GM18507 (cell line): ENCODE measurements at regions not wholly inside any gene's neighbourhood (a gene's known extent, or its start where the extent isn't known, plus 50 kb on each side); places are given as distances from the start of the nearest gene placed in this dataset.
"Not testable (repeated sequence)": the region's sequence is repeated elsewhere in the genome, so short reads cannot be mapped to it uniquely, and the experiment has no call there.

Experiments
- DNase-seq: peaks from one replicate; pipeline ENCODE4 v3.0.0; 2011; ENCODE audit warnings: low read depth; ENCODE audit not compliant: insufficient read length; ENCODE audit errors: extremely low spot score
- FAIRE-seq: peaks from 2 replicates; lab custom pipeline; 2011; peaks lifted over from hg19 to GRCh38; lab: Jason Lieb, UNC

DNA sequence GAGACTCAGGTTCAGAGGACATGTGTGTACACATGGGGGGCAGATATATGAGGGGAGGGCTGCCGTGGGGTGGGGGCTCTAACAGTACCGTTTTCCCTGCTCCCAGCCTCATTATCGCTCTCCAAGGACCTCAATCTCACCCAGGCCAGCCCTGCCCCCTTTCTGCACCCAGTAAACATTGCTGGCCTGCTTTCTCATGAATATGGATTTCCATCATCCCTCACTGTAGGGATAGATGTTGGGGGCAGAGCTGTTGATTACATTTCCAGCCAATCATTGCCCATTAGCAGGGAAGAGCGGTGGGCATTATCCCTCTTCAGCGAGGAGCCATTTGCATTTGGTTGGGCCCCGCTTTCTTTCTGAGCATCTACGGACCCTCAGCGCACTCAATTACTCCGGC, 273.8 kb downstream of the RPS6KC1 start:
- DNase-seq (no peak), FAIRE-seq (no peak)

DNA sequence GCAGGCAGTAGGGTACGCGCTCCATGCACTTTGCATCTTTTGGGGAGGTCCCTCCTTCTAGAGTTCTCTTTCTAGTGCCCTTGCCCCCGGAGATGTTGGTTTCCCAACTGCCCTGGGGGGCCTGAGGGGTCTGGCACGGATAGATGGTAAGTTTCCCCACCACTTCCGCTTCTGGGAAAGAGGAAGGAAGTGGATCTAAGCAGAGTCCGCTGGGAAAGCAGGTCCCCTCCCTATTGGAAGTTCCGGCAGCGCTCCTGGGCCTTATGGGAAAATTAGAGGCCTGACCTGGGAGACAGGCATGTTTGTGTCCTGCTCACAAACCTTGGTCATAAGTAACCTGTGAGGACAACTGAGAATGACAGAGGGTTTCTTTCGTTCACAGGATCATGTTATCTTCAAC, 274.4 kb downstream of the RPS6KC1 start:
- DNase-seq (no peak), FAIRE-seq (no peak)

DNA sequence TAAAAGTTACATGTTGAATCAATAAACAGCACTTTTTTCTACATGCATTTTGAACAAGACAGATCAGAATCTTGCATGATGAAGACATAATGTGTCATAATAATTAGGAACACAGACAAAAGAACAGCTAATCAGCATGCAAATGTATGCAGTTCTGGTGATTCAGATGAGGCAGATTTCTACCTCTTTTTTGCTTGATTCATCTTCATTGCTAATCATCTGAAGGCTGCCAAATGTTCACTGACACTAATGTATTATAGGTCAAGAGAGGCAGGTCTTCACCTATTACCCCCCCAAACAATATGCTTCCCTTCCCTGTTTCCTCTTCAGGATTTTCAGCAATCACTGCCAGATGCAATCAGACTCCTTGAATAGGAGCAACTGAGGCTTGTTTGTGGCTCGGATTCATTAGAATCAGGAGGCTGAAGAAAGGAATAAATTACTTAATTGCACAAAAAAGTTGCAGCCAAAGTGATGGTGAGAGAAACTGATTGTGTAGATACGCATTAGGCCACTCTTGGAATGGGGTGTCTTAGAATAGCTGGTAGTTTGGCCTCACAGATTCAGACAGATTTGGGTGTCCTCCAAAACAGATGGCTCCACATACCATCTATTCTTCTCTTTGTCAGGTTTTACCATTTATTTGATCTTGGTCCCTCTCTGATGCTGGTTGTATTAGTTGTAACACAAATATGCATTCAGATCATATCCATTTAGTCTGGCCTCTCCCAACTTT, 275.4 kb downstream of the RPS6KC1 start:
- FAIRE-seq (no peak), DNase-seq (no peak)

GRCh38 chr1:213327017-213327667, 276.1 kb downstream of the RPS6KC1 start:
- FAIRE-seq: no peak
- DNase-seq: no peak

DNA sequence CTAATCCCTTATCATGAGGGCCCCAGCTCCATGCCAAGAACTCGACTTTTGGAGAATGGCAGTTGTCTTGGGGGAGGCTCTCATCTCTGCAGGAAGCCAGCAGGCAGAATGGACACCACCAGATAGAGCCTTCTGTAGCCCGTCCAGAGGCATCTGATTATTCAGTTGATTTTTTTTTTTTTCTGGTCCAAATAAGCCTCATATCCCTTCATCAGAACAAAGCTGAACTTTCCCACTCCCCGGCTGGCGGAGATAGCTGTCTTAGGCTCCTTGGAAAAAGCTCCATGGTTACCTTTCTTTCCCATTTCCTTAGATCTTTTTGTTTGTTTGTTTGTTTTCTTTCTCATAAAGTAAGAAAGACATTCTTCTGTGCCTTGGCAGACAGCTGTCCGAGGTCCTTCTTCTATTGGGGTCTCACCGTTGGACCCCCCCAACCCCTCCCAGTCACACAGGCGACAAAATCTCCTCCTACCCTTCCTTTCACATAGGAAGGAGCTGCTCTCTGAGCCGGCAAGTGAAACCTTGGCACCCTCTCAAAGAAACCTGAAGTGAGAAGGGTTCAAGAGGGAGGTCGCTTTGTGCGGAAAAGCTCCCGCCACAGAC, 278.5 kb downstream of the RPS6KC1 start:
- DNase-seq: no peak
- no peak for FAIRE-seq

GRCh38 chr1:213330281-213330680, 279.2 kb downstream of the RPS6KC1 start:
- DNase-seq (no peak), FAIRE-seq (no peak)

DNA sequence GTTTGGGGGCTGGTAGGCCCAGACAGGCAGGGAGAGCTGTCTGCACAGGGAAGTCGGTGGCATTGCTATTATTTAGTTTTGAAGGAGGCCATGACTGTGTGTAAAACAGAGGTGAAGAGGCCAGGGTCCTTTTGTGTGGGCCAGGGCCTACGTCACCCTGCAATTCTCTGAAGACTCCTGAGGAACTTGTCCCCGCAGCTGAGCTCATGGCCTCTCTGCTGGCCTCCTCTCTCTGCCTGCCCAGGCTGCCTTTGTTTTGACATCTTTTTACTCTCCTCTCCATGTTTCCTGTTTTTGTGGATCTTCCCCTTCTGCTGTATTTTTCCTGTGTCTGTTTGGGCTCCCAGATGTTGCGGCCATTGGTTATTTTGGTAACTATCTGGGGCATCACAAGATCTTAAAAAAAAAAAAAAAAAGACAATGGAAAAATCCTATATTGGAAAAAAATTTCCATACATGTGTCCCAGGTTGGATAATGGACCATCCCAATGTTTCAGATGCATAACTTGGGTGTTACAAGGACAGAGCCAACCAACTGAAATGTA, 280.7 kb downstream of the RPS6KC1 start:
- no peak for FAIRE-seq
- no peak for DNase-seq

DNA sequence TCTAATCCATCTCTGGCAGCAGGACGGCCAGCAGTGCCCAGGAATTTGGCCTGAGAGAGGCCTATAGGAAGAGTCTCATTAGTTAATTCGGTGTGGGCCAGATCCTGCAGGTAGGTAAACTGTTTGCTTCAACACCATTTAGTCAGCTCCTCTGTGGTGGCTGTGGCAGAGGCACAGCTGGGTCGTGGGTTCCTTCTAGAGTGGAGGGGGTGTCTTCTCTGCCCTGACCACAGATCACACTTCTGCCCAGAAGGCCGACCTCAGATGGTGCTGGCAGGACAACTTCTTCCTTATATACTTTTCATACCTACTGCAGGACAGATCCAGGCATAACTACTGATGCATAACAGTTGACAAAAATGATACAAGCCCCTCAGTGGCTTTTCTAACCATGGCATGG, 281.4 kb downstream of the RPS6KC1 start:
- DNase-seq: no peak
- no peak for FAIRE-seq

GRCh38 chr1:213333121-213333520, 282.1 kb downstream of the RPS6KC1 start:
- no peak for FAIRE-seq
- DNase-seq: no peak

GRCh38 chr1:213335084-213335483, 284.0 kb downstream of the RPS6KC1 start:
- DNase-seq: no peak

GRCh38 chr1:213337025-213337678, 286.1 kb downstream of the RPS6KC1 start:
- DNase-seq (no peak), FAIRE-seq (no peak)

More at GRCh38 chr1:213335084-213335483, 284.0 kb downstream of the RPS6KC1 start:
- no peak for FAIRE-seq

- no peak for FAIRE-seq
- DNase-seq: no peak
These were observed 289.6 kb downstream of the RPS6KC1 start for GRCh38 chr1:213340593-213340992.

DNA sequence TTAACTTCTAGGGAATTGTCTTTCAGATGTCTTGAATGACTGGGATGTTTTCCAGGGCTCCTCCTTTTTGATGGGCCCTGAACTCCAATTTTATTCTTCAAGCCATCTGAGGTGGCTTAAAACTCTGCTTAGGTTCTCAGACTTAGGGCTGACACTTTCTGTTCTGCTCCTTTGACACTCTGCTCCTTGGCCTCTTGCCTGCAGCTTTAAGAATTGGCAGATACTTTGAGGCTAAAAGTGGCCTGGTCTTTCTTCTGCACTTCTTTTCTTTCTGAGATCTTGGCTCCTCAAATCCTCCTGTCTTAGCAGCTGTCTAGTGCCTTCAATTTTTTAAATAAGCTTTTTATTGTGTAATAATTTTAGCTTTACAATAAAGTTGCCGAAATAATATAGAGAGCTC, 294.6 kb downstream of the RPS6KC1 start:
- no peak for FAIRE-seq
- no peak for DNase-seq

- no peak for FAIRE-seq
- DNase-seq: no peak
These were observed 306.4 kb downstream of the RPS6KC1 start for GRCh38 chr1:213357403-213357802.

DNA sequence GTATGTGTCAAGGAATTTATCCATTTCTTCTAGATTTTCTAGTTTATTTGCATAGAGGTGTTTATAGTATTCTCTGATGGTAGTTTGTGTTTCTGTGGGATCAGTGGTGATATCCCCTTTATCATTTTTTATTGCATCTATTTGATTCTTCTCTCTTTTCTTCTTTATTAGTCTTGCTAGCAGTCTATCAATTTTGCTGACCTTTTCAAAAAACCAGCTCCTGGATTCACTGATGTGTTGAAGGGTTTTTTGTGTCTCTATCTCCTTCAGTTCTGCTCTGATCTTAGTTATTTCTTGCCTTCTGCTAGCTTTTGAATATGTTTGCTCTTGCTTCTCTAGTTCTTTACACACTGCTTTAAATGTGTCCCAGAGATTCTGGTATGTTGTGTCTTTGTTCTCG, 307.3 kb downstream of the RPS6KC1 start:
- not testable (repeated sequence) for FAIRE-seq, DNase-seq

DNA sequence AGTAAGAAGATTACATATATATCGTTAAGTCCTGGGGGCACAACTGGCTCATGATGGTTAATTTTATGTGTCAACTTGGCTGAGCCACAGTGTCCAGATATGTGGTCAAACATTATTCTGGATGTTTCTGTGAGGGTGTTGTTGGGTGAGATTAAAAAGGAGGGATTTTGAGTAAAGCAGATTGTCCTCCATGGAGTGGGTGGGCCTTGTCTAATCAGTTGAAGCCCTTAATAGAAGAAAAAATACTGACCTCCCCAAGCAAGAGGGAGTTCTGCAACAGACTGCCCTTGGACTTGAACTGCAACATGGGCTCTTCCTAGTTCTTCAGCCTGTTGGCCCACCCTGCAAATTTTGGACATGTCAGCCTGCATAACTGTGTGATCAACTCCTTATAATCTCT, 311.6 kb downstream of the RPS6KC1 start:
- FAIRE-seq: no peak
- no peak for DNase-seq

GRCh38 chr1:213366141-213366831, 315.2 kb downstream of the RPS6KC1 start:
- FAIRE-seq: no peak
- DNase-seq: no peak

GRCh38 chr1:213369465-213369864, 318.4 kb downstream of the RPS6KC1 start:
- FAIRE-seq: no peak

GRCh38 chr1:213370523-213370922, 319.5 kb downstream of the RPS6KC1 start:
- DNase-seq: no peak
- no peak for FAIRE-seq

More at GRCh38 chr1:213369465-213369864, 318.4 kb downstream of the RPS6KC1 start:
- DNase-seq: no peak

DNA sequence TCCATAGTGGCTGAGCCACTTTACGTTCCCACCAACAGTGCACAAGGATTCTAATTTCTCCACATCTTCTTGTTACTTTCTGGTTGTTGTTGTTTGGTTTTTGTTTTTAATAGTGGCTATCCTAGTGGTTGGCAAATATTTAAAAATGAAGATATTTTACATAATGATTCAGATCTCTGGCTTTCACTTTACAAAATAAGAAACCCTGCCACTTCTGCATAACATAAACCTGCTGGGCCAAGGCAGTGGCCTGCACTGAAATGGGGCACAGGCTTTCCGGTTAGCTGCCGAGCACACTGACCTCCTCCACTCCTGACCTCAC, 320.4 kb downstream of the RPS6KC1 start:
- DNase-seq (no peak), FAIRE-seq (no peak)
